ENCODE measurements at regions not wholly inside any gene's neighbourhood (a gene's known extent, or its start where the extent isn't known, plus 50 kb on each side); places are given as distances from the start of the nearest gene placed in this dataset.

GRCh38 chr13:29654843-29655547, 59.5 kb upstream of the SLC7A1 start:
- no peak for DNase-seq

GRCh38 chr13:29654384-29654783, 58.9 kb upstream of the SLC7A1 start:
- no peak for DNase-seq

GRCh38 chr13:29648760-29649159, 53.3 kb upstream of the SLC7A1 start:
- DNase-seq = no peak

Measured in NCI-H2081 (cell line).